Endothelial cell of umbilical vein (primary cell): ENCODE measurements at regions not wholly inside any gene's neighbourhood (a gene's known extent, or its start where the extent isn't known, plus 50 kb on each side); places are given as distances from the start of the nearest gene placed in this dataset.

Source experiments
- BruUV-seq: library from RNA; stranded (reverse); fragments of 400-500 nt; replicated peaks from 2 replicates; lab custom pipeline; 2021; lab: Mats Ljungman, UMichigan
- CTCF ChIA-PET: fragments of 300-600, 350-600 bp; sonication (Branson Sonifier 250); formaldehyde crosslinking; loops from one replicate; lab custom pipeline; 2021; ENCODE audit warnings: antibody characterized with exemption, inconsistent platforms; lab: Charles Lee
- POLR2A ChIA-PET: fragments of 300-600, 350-600 bp; sonication (Branson Sonifier 250); formaldehyde crosslinking; loops from one replicate; lab custom pipeline; 2021; ENCODE audit warnings: antibody characterized with exemption, inconsistent platforms; lab: Charles Lee
- DNase-seq: peaks from one replicate; pipeline ENCODE4 v3.0.0-alpha.2; 2011; ENCODE audit warnings: low read depth, low spot score
- FAIRE-seq: peaks from 2 replicates; lab custom pipeline; 2011; peaks lifted over from hg19 to GRCh38; lab: Jason Lieb, UNC
- H2AFZ ChIP-seq: 2 replicates; pipeline ENCODE4 v1.6.0; 2012; ENCODE audit warnings: low read depth, low read length, control low read depth, inconsistent platforms
- H3K27ac ChIP-seq: 2 replicates; pipeline ENCODE4 v1.5.1; 2011; ENCODE audit warnings: low read depth, mild to moderate bottlenecking, control low read depth, low read length, moderate library complexity; ENCODE audit not compliant: insufficient read depth
- H3K27me3 ChIP-seq, 2 experiments: 2 replicates each; pipeline versions ENCODE4 v1.6.0 to v1.6.1; 2011; ENCODE audit warnings: low read length in 2 of 2, mixed read lengths in 1 of 2; ENCODE audit not compliant: control insufficient read depth in 2 of 2, insufficient read depth in 2 of 2
- H3K36me3 ChIP-seq, 2 experiments: 2 replicates in 1 of 2; 3 replicates in 1 of 2; pipeline ENCODE4 v1.5.1; 2011; ENCODE audit warnings: low read length in 2 of 2, mild to moderate bottlenecking in 1 of 2, moderate library complexity in 1 of 2; ENCODE audit not compliant: control insufficient read depth in 2 of 2, insufficient read depth in 2 of 2; ENCODE audit errors: extremely low read depth in 1 of 2
- H3K4me1 ChIP-seq: 3 replicates; pipeline ENCODE4 v1.5.1; 2011; ENCODE audit warnings: mild to moderate bottlenecking, low read length; ENCODE audit not compliant: control insufficient read depth, insufficient read depth; ENCODE audit errors: extremely low read depth
- H3K4me2 ChIP-seq: 2 replicates; pipeline ENCODE4 v1.6.1; 2011; ENCODE audit warnings: low read length, control low read depth, mixed read lengths; ENCODE audit not compliant: insufficient read depth
- H3K4me3 ChIP-seq, 3 experiments: fragments of 200-600 bp in 1 of 3; sonication (generic), shearing (Covaris generic) in 1 of 3; replicated peaks in 1 of 3; 2 replicates each; pipeline ENCODE4 v1.5.1; 2011 to 2016; ENCODE audit warnings: control low read depth in 3 of 3, low read length in 3 of 3, mild to moderate bottlenecking in 2 of 3, inconsistent platforms in 1 of 3, low read depth in 1 of 3, moderate library complexity in 1 of 3; ENCODE audit not compliant: insufficient read depth in 1 of 3
- H3K79me2 ChIP-seq: 2 replicates; pipeline ENCODE4 v1.6.0; 2012; ENCODE audit warnings: low read length, inconsistent platforms; ENCODE audit not compliant: control insufficient read depth, insufficient read depth
- H3K9ac ChIP-seq: replicated peaks from 2 replicates; pipeline ENCODE3; 2011; ENCODE audit warnings: low read length, control low read depth; ENCODE audit not compliant: insufficient read depth; ENCODE audit errors: extremely low read depth
- H3K9me1 ChIP-seq: replicated peaks from 3 replicates; pipeline ENCODE4 v1.6.0; 2011; ENCODE audit warnings: mild to moderate bottlenecking, low read length; ENCODE audit not compliant: control insufficient read depth, insufficient read depth; ENCODE audit errors: extremely low read depth
- H3K9me3 ChIP-seq: replicated peaks from 2 replicates; pipeline ENCODE4 v1.5.1; 2012; ENCODE audit warnings: low read length, inconsistent platforms; ENCODE audit not compliant: control insufficient read depth, insufficient read depth
- H4K20me1 ChIP-seq: replicated peaks from 2 replicates; pipeline ENCODE3; 2011; ENCODE audit warnings: mild to moderate bottlenecking, low read length; ENCODE audit not compliant: control insufficient read depth, insufficient read depth; ENCODE audit errors: extremely low read depth
- EZH2 ChIP-seq: IDR thresholded peaks from 2 replicates; pipeline ENCODE4 v1.6.1; 2012; ENCODE audit warnings: borderline replicate concordance, low read depth, mild to moderate bottlenecking, moderate library complexity, low read length, inconsistent platforms; ENCODE audit not compliant: severe bottlenecking
- FOS ChIP-seq: IDR thresholded peaks from 2 replicates; pipeline ENCODE4 v1.6.1; 2011; ENCODE audit warnings: mild to moderate bottlenecking, low read length, moderate library complexity, borderline replicate concordance; ENCODE audit not compliant: insufficient read depth
- GATA2 ChIP-seq: IDR thresholded peaks from 2 replicates; pipeline ENCODE4 v1.7.0; 2011; ENCODE audit warnings: low read depth, mild to moderate bottlenecking, moderate library complexity, mixed read lengths, low read length; ENCODE audit not compliant: insufficient read length, insufficient read depth
- JUN ChIP-seq: IDR thresholded peaks from 2 replicates; pipeline ENCODE4 v1.6.1; 2011; ENCODE audit warnings: borderline replicate concordance, low read depth; ENCODE audit not compliant: insufficient read length, insufficient read depth
- MYC ChIP-seq: IDR thresholded peaks from one replicate; pipeline ENCODE4 v1.6.1; 2011; ENCODE audit warnings: mild to moderate bottlenecking, low read depth, low read length
- POLR2A ChIP-seq: IDR thresholded peaks from 2 replicates; pipeline ENCODE4 v1.6.1; 2012; ENCODE audit warnings: low read depth, mild to moderate bottlenecking, control low read depth, low read length
- POLR2AphosphoS5 ChIP-seq: IDR thresholded peaks from 2 replicates; pipeline ENCODE4 v1.6.1; 2012; ENCODE audit warnings: low read depth, mild to moderate bottlenecking, control low read depth, low read length, moderate library complexity; ENCODE audit not compliant: insufficient read depth
- dilution Hi-C: fragments of 300-500 bp; cut with MboI; formaldehyde crosslinking; loops from one replicate; pipeline ENCODE4 v1.15.0; 2019; ENCODE audit warnings: low sequenced_read_pairs; ENCODE audit not compliant: extremely low pct_ligation_motif_present
- intact Hi-C: fragments of 100-400 bp; cut with micrococcal nuclease; formaldehyde crosslinking; loops from one replicate; pipeline ENCODE4 v1.10.0; 2022
- TF ChIP-seq, protein P1 (sequence below), 2 donors: IDR thresholded peaks; 1 replicate in 1 of 2; 2 replicates in 1 of 2; pipeline ENCODE4 v1.5.1; 2011; ENCODE audit warnings: low read length in 2 of 2, mild to moderate bottlenecking in 2 of 2, moderate library complexity in 2 of 2, control low read depth in 1 of 2, inconsistent platforms in 1 of 2, low read depth in 1 of 2; ENCODE audit not compliant: insufficient read depth in 1 of 2; ENCODE audit errors: extremely low read depth in 1 of 2
- TF ChIP-seq, protein P2 (sequence below): IDR thresholded peaks from 2 replicates; pipeline ENCODE4 v1.6.1; 2011; ENCODE audit not compliant: insufficient read depth, insufficient read length

DNA sequence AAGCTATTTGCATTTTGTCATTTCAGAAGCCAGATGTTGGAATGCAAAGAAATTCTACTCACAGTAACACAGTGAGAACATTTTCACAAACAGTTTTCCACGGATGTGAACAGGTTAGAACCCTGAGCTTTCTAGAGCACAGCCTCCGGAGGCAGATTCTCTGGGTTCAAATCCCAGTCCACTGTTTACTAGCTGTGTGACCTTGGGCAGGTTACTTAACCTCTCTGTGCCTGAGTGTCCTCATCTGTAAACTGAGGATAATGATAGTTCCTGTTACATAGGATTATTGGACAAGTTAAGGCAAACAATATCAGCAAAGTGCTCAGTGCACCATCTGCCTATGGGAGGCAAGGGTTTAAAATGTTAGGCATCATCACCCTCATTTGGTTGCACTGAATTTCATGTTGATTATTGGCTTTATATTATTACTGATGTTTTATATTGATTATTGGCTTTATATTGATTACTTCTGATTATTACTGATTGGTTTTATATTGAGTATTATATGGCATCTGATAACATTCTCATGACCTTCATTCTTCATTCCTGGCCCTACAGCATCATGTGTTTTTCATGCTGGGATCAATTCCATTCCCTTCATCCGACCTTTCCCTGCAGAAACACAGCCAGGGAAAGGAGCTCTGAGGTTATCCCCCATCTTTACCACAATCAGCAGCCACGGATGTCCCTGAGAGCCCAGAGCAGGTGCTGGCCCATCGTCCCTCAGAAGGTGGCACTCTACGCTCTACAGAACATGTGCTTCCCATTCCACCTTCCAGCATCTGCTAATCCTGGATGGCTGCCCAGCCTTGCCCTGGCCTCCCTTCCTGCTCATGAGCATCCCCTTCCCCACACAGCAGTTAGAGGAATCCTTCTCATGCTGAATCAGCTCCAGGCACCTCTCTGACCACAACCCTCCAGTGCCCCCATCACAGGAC is 283.1 kb downstream of the PREX1 start:
- dilution Hi-C loops (no loop called here), intact Hi-C loops (no loop called here)
- H3K27me3 ChIP-seq = no peaks in the 10 kb centered on the region
- H3K9ac ChIP-seq = no peak overlapping the region
- FAIRE-seq = no peak
- H3K9me1 ChIP-seq = no peaks in the 10 kb centered on the region
- no peaks in the 10 kb centered on the region for H3K79me2 ChIP-seq
- ChIA-PET CTCF (no interaction called here), POLR2A (no interaction called here)
- BruUV-seq = no TSS peak
- no peaks in the 10 kb centered on the region for H3K9me3 ChIP-seq
- H3K27ac ChIP-seq = no peak overlapping the region
- no peak overlapping the region for H3K4me3 ChIP-seq
- no peak overlapping the region for H3K4me2 ChIP-seq
- H3K36me3 ChIP-seq = no peaks in the 10 kb centered on the region
- H2AFZ ChIP-seq = no peak overlapping the region
- no peak for DNase-seq
- no peak for TF ChIP-seq POLR2A
- TF ChIP-seq FOS = no peak
- no peak for TF ChIP-seq GATA2
- no peak for TF ChIP-seq EZH2
- TF ChIP-seq, protein P1, sequence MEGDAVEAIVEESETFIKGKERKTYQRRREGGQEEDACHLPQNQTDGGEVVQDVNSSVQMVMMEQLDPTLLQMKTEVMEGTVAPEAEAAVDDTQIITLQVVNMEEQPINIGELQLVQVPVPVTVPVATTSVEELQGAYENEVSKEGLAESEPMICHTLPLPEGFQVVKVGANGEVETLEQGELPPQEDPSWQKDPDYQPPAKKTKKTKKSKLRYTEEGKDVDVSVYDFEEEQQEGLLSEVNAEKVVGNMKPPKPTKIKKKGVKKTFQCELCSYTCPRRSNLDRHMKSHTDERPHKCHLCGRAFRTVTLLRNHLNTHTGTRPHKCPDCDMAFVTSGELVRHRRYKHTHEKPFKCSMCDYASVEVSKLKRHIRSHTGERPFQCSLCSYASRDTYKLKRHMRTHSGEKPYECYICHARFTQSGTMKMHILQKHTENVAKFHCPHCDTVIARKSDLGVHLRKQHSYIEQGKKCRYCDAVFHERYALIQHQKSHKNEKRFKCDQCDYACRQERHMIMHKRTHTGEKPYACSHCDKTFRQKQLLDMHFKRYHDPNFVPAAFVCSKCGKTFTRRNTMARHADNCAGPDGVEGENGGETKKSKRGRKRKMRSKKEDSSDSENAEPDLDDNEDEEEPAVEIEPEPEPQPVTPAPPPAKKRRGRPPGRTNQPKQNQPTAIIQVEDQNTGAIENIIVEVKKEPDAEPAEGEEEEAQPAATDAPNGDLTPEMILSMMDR (IDR thresholded peaks at IDR 0.05; ENCODE audit: extremely low read depth in 1 of 2, insufficient read depth in 1 of 2, low read depth in 1 of 2, low read length in 2 of 2) = no peak
- TF ChIP-seq JUN = no peak
- TF ChIP-seq POLR2AphosphoS5 = no peak
- TF ChIP-seq, protein P2, sequence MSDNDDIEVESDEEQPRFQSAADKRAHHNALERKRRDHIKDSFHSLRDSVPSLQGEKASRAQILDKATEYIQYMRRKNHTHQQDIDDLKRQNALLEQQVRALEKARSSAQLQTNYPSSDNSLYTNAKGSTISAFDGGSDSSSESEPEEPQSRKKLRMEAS = no peak
- TF ChIP-seq MYC = no peak
- H3K4me1 ChIP-seq = no peaks in the 10 kb centered on the region
- H4K20me1 ChIP-seq = no peaks in the 10 kb centered on the region
